Pancreas (tissue), 10 donors: ENCODE measurements at regions not wholly inside any gene's neighbourhood (a gene's known extent, or its start where the extent isn't known, plus 50 kb on each side); places are given as distances from the start of the nearest gene placed in this dataset.

ENCODE experiments used
- ATAC-seq, 4 donors: fragments of 200-7000 bp; cut with Tn5 transposase; one replicate each; pipeline versions ENCODE4 v1.8.0 to v1.9.1; 2020; ENCODE audit warnings: mild to moderate bottlenecking in 4 of 4, moderate library complexity in 4 of 4
- DNase-seq, 6 donors: peaks; one replicate each; pipeline ENCODE4 v3.0.0-alpha.2; 2020
- FAIRE-seq: peaks from 2 replicates; lab custom pipeline; 2012; peaks lifted over from hg19 to GRCh38; lab: Jason Lieb, UNC
- H3K27ac ChIP-seq, 4 donors: fragments of 200-600 bp; sonication (generic); 1 replicate in 3 of 4; 2 replicates in 1 of 4; pipeline versions ENCODE4 v1.5.0 to v1.8.0; 2020
- H3K27me3 ChIP-seq, 4 donors: fragments of 200-600 bp; one replicate each; pipeline ENCODE4 v1.8.0; 2021
- H3K36me3 ChIP-seq, 3 donors: fragments of 200-600 bp; sonication (generic) in 1 of 3; one replicate each; pipeline versions ENCODE4 v1.5.0 to v1.8.0; 2020 to 2021
- H3K4me1 ChIP-seq, 3 donors: fragments of 200-600 bp; one replicate each; pipeline ENCODE4 v1.8.0; 2021
- H3K4me3 ChIP-seq, 4 donors: fragments of 200-600 bp; sonication (generic) in 2 of 4; one replicate each; pipeline versions ENCODE4 v1.5.0 to v1.8.0; 2020 to 2021
- H3K9me3 ChIP-seq, 4 donors: fragments of 200-600 bp; one replicate each; pipeline ENCODE4 v1.8.0; 2021
- WGBS, 2 donors: extraction: QIAGEN DNeasy Blood & Tissue Kit; methylation state at CpG; one replicate each; pipeline ENCODE4 v1.1.7; 2013; 5-methylcytosine and 5-hydroxymethylcytosine counted together
- intact Hi-C, 3 donors: fragments of 100-400 bp; cut with DNase I; formaldehyde crosslinking; loops; one replicate each; pipeline versions ENCODE4 v1.11.1 to v1.14.2; 2022
- TF ChIP-seq, protein P1 (sequence below), 4 donors: fragments of 200-600 bp; sonication (generic) in 3 of 4; IDR thresholded peaks; one replicate each; pipeline versions ENCODE4 v1.5.0 to v1.8.0; 2021; ENCODE audit warnings: antibody characterized with exemption in 4 of 4
- donor health status: healthy with polysubstance abuse.
- donor health status: DM: no; HTN: no; CAD: no; lungs with moderate emphysema.
- donor health status: DM: no; HTN: no; CAD: no.
- donor health status: control.
- donor health status: control.
- donor health status: Bipolar disorder and iron deficiency.
- donor health status: DM: yes; HTN: yes; CAD: no.
- donor health status: DM: no; HTN: no; CAD: no.
- donor health status: DM: no; HTN: no; CAD: no.
- donor health status: DM: yes; HTN: yes; CAD: no.

- Histone ChIP-seq H3K27me3 (no peaks in the 10 kb centered on the region), H3K36me3 (no peaks in the 10 kb centered on the region), H3K9me3 (no peaks in the 10 kb centered on the region), H3K4me3 (no peak overlapping the region), H3K4me1 (peaks cover 17 to 47% (median 23%) of the 10 kb centered on the region in 3 donors), H3K27ac (peak overlapping the region in 2 of 4 donors; percentile 22 to 32)
- intact Hi-C loops: no loop called here
- FAIRE-seq: no peak
- peak in 2 of 4 donors; percentile 16 to 19 for ATAC-seq
- WGBS, 2 donors: 35 to 51% methylated on average over 13 of the region's 13 CpGs
- TF ChIP-seq, protein P1, sequence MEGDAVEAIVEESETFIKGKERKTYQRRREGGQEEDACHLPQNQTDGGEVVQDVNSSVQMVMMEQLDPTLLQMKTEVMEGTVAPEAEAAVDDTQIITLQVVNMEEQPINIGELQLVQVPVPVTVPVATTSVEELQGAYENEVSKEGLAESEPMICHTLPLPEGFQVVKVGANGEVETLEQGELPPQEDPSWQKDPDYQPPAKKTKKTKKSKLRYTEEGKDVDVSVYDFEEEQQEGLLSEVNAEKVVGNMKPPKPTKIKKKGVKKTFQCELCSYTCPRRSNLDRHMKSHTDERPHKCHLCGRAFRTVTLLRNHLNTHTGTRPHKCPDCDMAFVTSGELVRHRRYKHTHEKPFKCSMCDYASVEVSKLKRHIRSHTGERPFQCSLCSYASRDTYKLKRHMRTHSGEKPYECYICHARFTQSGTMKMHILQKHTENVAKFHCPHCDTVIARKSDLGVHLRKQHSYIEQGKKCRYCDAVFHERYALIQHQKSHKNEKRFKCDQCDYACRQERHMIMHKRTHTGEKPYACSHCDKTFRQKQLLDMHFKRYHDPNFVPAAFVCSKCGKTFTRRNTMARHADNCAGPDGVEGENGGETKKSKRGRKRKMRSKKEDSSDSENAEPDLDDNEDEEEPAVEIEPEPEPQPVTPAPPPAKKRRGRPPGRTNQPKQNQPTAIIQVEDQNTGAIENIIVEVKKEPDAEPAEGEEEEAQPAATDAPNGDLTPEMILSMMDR (IDR thresholded peaks at IDR 0.05): no peak
- peak in 1 of 6 donors; percentile 9 for DNase-seq
Measured at GRCh38 chr6:1047981-1048541, 263.8 kb upstream of the FOXQ1 start.

DNA sequence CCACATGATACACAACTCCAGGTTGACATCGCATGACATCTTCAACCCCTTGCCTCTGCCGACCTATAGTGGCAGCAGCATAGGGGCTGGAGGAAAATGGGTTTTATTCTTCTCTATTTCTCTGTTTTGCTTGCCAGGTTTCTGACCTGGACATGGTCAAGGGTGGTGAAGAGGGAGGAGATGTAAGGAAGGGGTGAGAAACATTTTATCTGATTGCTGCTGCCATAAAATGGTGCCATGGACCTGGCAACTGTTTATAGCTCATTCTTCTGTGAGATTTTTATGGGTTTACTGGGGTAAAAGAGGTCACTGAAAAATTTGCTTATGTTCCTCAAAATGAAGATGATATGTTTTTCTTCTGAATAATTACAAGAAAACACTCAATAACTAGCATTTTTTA is 266.7 kb upstream of the FOXQ1 start:
- no peak for ATAC-seq
- H3K9me3 ChIP-seq: no peaks in the 10 kb centered on the region
- H3K4me1 ChIP-seq: peaks cover 17 to 44% (median 23%) of the 10 kb centered on the region in 3 donors
- TF ChIP-seq, protein P1 (IDR thresholded peaks at IDR 0.05): no peak
- intact Hi-C loops: no loop called here
- H3K36me3 ChIP-seq: no peaks in the 10 kb centered on the region
- no peak for DNase-seq
- no peak overlapping the region for H3K27ac ChIP-seq
- H3K4me3 ChIP-seq: no peak overlapping the region
- FAIRE-seq: no peak
- WGBS, 2 donors: 72 to 95% methylated on average over 2 of the region's 2 CpGs
- no peaks in the 10 kb centered on the region for H3K27me3 ChIP-seq

DNA sequence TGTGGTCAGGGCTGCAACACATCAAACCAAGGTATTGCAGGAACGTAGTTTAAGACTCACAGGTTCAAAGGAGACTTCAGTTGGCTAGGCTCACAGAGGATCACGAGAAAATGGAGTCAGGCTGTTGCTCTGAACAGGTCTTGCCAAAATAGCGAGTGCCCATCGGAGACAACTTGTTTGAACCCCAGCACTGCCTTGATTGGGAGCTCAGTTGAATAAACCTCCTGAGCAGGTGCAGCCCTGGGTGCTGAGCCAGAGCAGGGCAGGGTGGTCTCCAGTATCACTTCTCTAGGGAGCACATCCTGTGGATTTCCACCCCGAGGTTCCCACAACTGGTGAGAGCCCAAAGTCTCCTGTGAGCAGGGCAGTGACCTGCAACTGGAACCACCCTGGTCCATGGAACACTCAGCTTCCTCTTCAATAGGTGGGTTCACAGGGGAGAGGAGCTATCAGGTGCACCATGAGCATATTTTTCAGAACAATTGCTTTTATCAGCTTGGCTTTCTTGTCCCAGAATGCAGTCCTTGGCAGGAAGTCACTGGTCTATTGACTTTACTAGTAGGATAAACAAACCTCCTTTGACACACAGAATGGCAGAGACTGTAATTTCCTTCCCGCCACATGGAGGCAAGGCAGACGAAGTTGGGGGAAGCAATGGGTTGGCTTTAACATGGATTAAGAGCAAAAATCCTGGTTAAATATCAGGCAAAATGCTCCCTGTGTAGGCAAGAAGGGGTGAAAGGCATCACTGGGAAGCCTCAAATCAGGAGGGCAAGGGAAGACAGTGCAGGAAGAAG is 267.7 kb upstream of the FOXQ1 start:
- DNase-seq (peak in 3 of 6 donors; percentile 60 to 69 (median 65)), ATAC-seq (peak; percentile 90 to 97 (median 92)), FAIRE-seq (no peak)
- H3K9me3 ChIP-seq: no peaks in the 10 kb centered on the region
- no peak overlapping the region for H3K4me3 ChIP-seq
- peaks cover 13 to 34% (median 19%) of the 10 kb centered on the region in 3 donors for H3K4me1 ChIP-seq
- H3K36me3 ChIP-seq: no peaks in the 10 kb centered on the region
- intact Hi-C loops: no loop called here
- peak overlapping the region in 3 of 4 donors; percentile 15 to 64 (median 59) for H3K27ac ChIP-seq
- 47 to 48% methylated on average over 7 of the region's 7 CpGs for WGBS, 2 donors
- no peaks in the 10 kb centered on the region for H3K27me3 ChIP-seq
- TF ChIP-seq, protein P1 (IDR thresholded peaks at IDR 0.05): peak in 1 of 4 donors; percentile 10

- H3K27me3 ChIP-seq: no peaks in the 10 kb centered on the region
- H3K4me3 ChIP-seq: no peak overlapping the region
- H3K9me3 ChIP-seq: no peaks in the 10 kb centered on the region
- TF ChIP-seq, protein P1 (IDR thresholded peaks at IDR 0.05): no peak
- intact Hi-C loops: no loop called here
- DNase-seq: no peak
- H3K36me3 ChIP-seq: no peaks in the 10 kb centered on the region
- H3K4me1 ChIP-seq: peaks cover 10 to 26% (median 14%) of the 10 kb centered on the region in 3 donors
- no peak for ATAC-seq
- FAIRE-seq: no peak
- H3K27ac ChIP-seq: no peak overlapping the region
- 93 to 94% methylated on average over 8 of the region's 8 CpGs for WGBS, 2 donors
Measured at GRCh38 chr6:1043458-1043836, 268.5 kb upstream of the FOXQ1 start.
